Transverse colon (tissue), 4 donors: ENCODE measurements at regions not wholly inside any gene's neighbourhood (a gene's known extent, or its start where the extent isn't known, plus 50 kb on each side); places are given as distances from the start of the nearest gene placed in this dataset.

Experiments
- DNase-seq: peaks from one replicate; pipeline ENCODE4 v3.0.0-alpha.2; 2019
- H3K27ac ChIP-seq, 4 donors: fragments of 200-600 bp; sonication (generic); 2 replicates each; pipeline ENCODE4 v1.5.1; 2016 to 2018; ENCODE audit warnings: inconsistent platforms in 4 of 4
- H3K27me3 ChIP-seq: fragments of 200-600 bp; sonication (generic); 2 replicates; pipeline ENCODE4 v1.5.1; 2017; ENCODE audit warnings: inconsistent platforms
- H3K36me3 ChIP-seq, 4 donors: fragments of 200-600 bp; sonication (generic); 2 replicates each; pipeline ENCODE4 v1.5.1; 2017 to 2019; ENCODE audit warnings: inconsistent platforms in 4 of 4
- H3K4me1 ChIP-seq, 4 donors: fragments of 200-600 bp; sonication (generic); 2 replicates each; pipeline ENCODE4 v1.5.1; 2017 to 2020; ENCODE audit warnings: inconsistent platforms in 4 of 4
- H3K4me3 ChIP-seq, 4 donors: fragments of 200-600 bp; sonication (generic); 1 replicate in 1 of 4; 2 replicates in 3 of 4; pipeline versions ENCODE4 v1.5.1 to v1.6.1; 2017 to 2019; ENCODE audit warnings: inconsistent platforms in 4 of 4
- H3K9me3 ChIP-seq, 2 donors: fragments of 200-600 bp; sonication (generic); 2 replicates each; pipeline ENCODE4 v1.5.1; 2017 to 2019; ENCODE audit warnings: inconsistent platforms in 2 of 2
- CTCF ChIP-seq, 5 experiments: fragments of 200-600 bp in 3 of 5; fragments of 450-650 bp in 2 of 5; sonication (generic) in 3 of 5; IDR thresholded peaks; 1 replicate in 2 of 5; 2 replicates in 3 of 5; pipeline ENCODE4 v1.5.1; 2016 to 2017; ENCODE audit warnings: antibody characterized with exemption in 5 of 5, inconsistent platforms in 3 of 5, mild to moderate bottlenecking in 2 of 5, moderate library complexity in 1 of 5
- EP300 ChIP-seq: sonication (generic); formaldehyde crosslinking; IDR thresholded peaks from one replicate; pipeline ENCODE4 v1.6.1; 2017; ENCODE audit warnings: antibody characterized with exemption, low read depth
- POLR2A ChIP-seq: fragments of 450-650 bp; IDR thresholded peaks from one replicate; pipeline ENCODE4 v1.6.1; 2016; ENCODE audit warnings: antibody characterized with exemption, mild to moderate bottlenecking, moderate library complexity
- POLR2AphosphoS5 ChIP-seq, 3 donors: sonication (generic); formaldehyde crosslinking; IDR thresholded peaks; one replicate each; pipeline ENCODE4 v1.6.1; 2016; ENCODE audit warnings: antibody characterized with exemption in 3 of 3
- WGBS, 2 donors: methylation state at CpG; one replicate each; pipeline ENCODE4 v1.1.5; 2018; ENCODE audit warnings: low coverage in 1 of 2; 5-methylcytosine and 5-hydroxymethylcytosine counted together
- in situ Hi-C, 4 donors: fragments of 200-750 bp; cut with MboI; loops; one replicate each; pipeline versions ENCODE4 v1.15.0 to v1.15.1; 2017; ENCODE audit warnings: low sequenced_read_pairs in 3 of 4, low pct_ligation_motif_present in 1 of 4, low pct_unique_long_range_greater_than_20kb in 1 of 4
- intact Hi-C: fragments of 100-400 bp; cut with DNase I; formaldehyde crosslinking; loops from one replicate; pipeline ENCODE4 v1.15.1; 2023; ENCODE audit warnings: low total_unique reads

DNA sequence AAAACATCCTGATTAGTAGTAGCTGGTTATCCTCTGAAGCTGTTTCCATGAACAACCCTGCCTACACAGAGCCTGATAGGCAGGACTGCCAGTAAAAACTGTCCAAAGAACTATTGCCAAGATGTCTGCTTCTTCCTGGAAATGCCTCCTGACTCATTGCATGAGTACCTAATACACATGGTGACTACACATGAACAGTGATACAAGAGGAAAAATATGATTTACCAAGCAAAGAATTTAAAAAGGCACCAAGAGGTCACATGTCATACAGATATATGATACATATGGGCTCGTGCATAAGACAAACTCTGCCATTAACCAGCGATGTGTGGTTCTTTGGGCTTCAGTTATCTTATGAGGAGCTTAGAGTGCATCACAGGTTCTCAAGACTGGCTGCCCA lies 552.3 kb downstream of the SLC16A7 start:
- Histone ChIP-seq H3K4me1 (no peaks in the 10 kb centered on the region), H3K27me3 (no peaks in the 10 kb centered on the region), H3K4me3 (no peak overlapping the region), H3K27ac (no peak overlapping the region), H3K36me3 (no peaks in the 10 kb centered on the region), H3K9me3 (no peaks in the 10 kb centered on the region)
- TF ChIP-seq CTCF (IDR thresholded peaks at IDR 0.05) (no peak), POLR2AphosphoS5 (IDR thresholded peaks at IDR 0.05) (no peak), EP300 (no peak), POLR2A (no peak)
- no peak for DNase-seq
- in situ Hi-C loops = no loop called here
- WGBS, 2 donors = 63 to 73% methylated on average over 2 of the region's 2 CpGs
- intact Hi-C loops = no loop called here

GRCh38 chr12:60148831-60149230 lies 553.0 kb downstream of the SLC16A7 start:
- TF ChIP-seq POLR2A (no peak), EP300 (no peak), POLR2AphosphoS5 (IDR thresholded peaks at IDR 0.05) (no peak), CTCF (IDR thresholded peaks at IDR 0.05) (no peak)
- Histone ChIP-seq H3K27ac (no peak overlapping the region), H3K4me3 (no peak overlapping the region), H3K9me3 (no peaks in the 10 kb centered on the region), H3K36me3 (no peaks in the 10 kb centered on the region), H3K4me1 (no peaks in the 10 kb centered on the region), H3K27me3 (no peaks in the 10 kb centered on the region)
- intact Hi-C loops (no loop called here), in situ Hi-C loops (no loop called here)
- no peak for DNase-seq

DNA sequence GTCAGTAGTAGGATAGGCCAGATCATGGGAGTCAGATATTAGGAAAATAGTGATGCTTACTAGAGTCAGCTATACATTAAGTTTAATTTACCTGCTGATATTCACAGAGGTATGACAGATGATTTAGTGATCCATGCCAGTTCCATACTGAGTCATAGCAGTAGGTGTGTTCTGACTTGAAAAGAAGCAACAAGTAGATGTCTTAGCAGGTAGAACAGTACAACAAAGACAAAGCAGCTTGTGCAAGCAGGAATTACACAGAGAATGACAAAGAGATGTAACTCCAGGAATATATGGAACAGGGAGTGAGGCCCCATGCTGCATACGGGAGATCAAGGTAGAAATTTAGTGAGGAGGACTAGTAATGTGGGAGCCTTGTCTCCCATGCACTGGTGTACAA lies 556.9 kb downstream of the SLC16A7 start:
- no peak overlapping the region for H3K4me3 ChIP-seq
- TF ChIP-seq POLR2A (no peak), CTCF (IDR thresholded peaks at IDR 0.05) (no peak), POLR2AphosphoS5 (IDR thresholded peaks at IDR 0.05) (no peak), EP300 (no peak)
- in situ Hi-C loops (no loop called here), intact Hi-C loops (no loop called here)
- H3K27me3 ChIP-seq = no peaks in the 10 kb centered on the region
- DNase-seq = no peak
- H3K4me1 ChIP-seq = no peaks in the 10 kb centered on the region
- WGBS, 2 donors = 44 to 71% methylated on average over 1 of the region's 1 CpG
- H3K36me3 ChIP-seq = no peaks in the 10 kb centered on the region
- no peaks in the 10 kb centered on the region for H3K9me3 ChIP-seq
- H3K27ac ChIP-seq = no peak overlapping the region

DNA sequence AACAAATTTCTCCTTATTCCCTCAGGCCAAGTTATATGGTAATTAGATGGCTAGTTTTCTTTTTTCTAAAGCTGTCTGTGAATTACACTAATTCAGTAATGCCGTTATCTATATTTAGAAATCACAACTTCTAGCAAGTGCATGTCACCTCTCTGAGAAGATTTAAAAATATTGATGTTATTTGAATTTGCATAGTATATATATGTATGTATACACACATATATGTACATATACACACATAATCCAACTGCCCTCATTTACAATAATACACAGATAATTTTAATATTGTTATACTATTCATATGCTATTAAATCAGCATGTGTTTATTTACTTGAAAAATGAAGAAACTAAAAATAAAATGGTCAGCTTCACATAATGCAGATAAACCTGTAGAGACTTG lies 563.9 kb downstream of the SLC16A7 start:
- H3K36me3 ChIP-seq = no peaks in the 10 kb centered on the region
- no peak overlapping the region for H3K27ac ChIP-seq
- no peaks in the 10 kb centered on the region for H3K9me3 ChIP-seq
- 84 to 100% methylated on average over 1 of the region's 1 CpG for WGBS, 2 donors
- in situ Hi-C loops = no loop called here
- intact Hi-C loops = no loop called here
- no peak overlapping the region for H3K4me3 ChIP-seq
- H3K27me3 ChIP-seq = no peaks in the 10 kb centered on the region
- no peak for DNase-seq
- TF ChIP-seq EP300 = no peak
- TF ChIP-seq POLR2AphosphoS5 (IDR thresholded peaks at IDR 0.05) = no peak
- H3K4me1 ChIP-seq = no peaks in the 10 kb centered on the region

DNA sequence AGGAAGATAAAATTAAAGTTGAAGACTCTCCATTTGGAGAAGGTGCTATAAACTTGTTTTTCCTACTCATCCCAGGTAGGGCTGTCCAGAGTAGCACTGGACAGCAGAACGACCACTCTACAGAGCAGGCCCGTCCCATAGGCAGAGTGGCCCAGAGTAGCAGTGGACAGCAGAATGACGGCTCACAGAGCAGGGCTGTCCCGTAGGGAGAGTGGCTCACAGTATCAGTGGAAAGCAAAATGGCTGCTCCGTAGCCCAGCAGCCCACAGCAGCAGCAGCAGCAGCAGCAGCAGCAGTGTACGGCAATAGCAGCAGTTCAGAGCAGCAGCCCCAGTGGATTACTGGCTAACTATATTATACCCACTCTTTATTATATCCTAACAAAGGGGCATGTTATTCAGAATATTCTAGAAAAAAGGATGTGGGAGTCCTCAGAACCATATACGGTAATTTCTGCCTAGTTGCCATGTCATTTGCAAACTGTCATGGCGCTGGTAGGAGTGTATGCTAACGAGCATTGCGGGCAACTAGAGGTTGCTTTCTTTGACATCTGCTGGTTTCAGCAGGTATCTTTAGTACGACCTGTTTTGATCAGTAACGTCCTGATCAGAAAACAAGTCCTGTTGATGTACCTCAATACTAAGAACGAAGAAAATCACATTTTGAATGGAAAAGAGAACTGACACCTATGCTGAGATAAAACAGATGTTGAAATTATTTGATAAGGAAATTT lies 567.3 kb downstream of the SLC16A7 start:
- no peak for DNase-seq
- Histone ChIP-seq H3K4me3 (no peak overlapping the region), H3K9me3 (no peaks in the 10 kb centered on the region), H3K27ac (no peak overlapping the region), H3K4me1 (no peaks in the 10 kb centered on the region), H3K27me3 (no peaks in the 10 kb centered on the region), H3K36me3 (no peaks in the 10 kb centered on the region)
- in situ Hi-C loops = no loop called here
- intact Hi-C loops = no loop called here
- 78 to 89% methylated on average over 1 to 12 of the region's 13 CpGs for WGBS, 2 donors
- TF ChIP-seq EP300 (no peak), POLR2AphosphoS5 (IDR thresholded peaks at IDR 0.05) (no peak), CTCF (IDR thresholded peaks at IDR 0.05) (no peak), POLR2A (no peak)
